Chondrocyte (in vitro differentiated cells): ENCODE measurements at regions not wholly inside any gene's neighbourhood (a gene's known extent, or its start where the extent isn't known, plus 50 kb on each side); places are given as distances from the start of the nearest gene placed in this dataset.

Experiments
- DNase-seq: peaks from one replicate; pipeline ENCODE4 v3.0.0; 2021; ENCODE audit warnings: mixed read lengths, low spot score
- H3K27ac Mint-ChIP-seq: one replicate; pipeline ENCODE4 v1.8.0; 2021; ENCODE audit warnings: mild to moderate bottlenecking, moderate library complexity, mixed read lengths; ENCODE audit not compliant: unreplicated experiment
- H3K27me3 Mint-ChIP-seq: 2 replicates; pipeline ENCODE4 v1.8.0; 2021; ENCODE audit warnings: low read depth, mixed read lengths
- H3K36me3 Mint-ChIP-seq: 2 replicates; pipeline ENCODE4 v1.8.0; 2021; ENCODE audit warnings: low read depth, mixed read lengths
- H3K4me1 Mint-ChIP-seq: 2 replicates; pipeline ENCODE4 v1.8.0; 2021; ENCODE audit warnings: low read depth, mild to moderate bottlenecking, mixed read lengths
- H3K4me3 Mint-ChIP-seq: one replicate; pipeline ENCODE4 v1.8.0; 2021; ENCODE audit warnings: mild to moderate bottlenecking, moderate library complexity, mixed read lengths; ENCODE audit not compliant: unreplicated experiment
- H3K9me3 Mint-ChIP-seq: 2 replicates; pipeline ENCODE4 v1.8.0; 2021; ENCODE audit warnings: low read depth, mixed read lengths
- TF ChIP-seq, protein P1 (sequence below): fragments of 200-600 bp; sonication (generic); IDR thresholded peaks from 2 replicates; pipeline ENCODE4 v1.5.0; 2021; ENCODE audit warnings: antibody characterized with exemption, mild to moderate bottlenecking, moderate library complexity

DNA sequence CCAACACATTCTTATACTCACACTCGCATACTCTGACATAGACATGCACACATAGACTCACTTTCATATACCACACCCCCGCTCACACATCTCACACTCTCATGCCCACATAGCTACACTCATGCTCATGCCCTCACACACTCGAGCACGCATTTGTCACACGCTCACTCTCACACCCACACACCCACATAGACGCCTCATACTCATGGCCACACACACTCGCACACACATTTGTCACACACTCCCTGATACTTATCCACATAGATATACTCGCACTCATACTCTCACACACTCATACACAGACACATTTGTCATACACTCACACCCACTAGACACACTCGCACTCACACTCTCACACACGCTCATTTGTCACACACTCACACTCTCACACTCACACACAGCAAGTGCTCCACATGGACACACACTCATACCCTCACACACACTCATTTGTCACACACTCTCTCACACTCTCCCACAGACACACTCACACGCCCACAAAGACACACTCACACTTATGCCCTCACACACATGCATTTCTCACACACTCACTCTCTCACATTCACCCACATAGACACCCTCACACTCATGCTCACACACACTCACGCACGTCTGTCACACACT, 50.9 kb downstream of the TNP1 start:
- H3K4me3 Mint-ChIP-seq = no peak overlapping the region
- H3K36me3 Mint-ChIP-seq = no peaks in the 10 kb centered on the region
- TF ChIP-seq, protein P1, sequence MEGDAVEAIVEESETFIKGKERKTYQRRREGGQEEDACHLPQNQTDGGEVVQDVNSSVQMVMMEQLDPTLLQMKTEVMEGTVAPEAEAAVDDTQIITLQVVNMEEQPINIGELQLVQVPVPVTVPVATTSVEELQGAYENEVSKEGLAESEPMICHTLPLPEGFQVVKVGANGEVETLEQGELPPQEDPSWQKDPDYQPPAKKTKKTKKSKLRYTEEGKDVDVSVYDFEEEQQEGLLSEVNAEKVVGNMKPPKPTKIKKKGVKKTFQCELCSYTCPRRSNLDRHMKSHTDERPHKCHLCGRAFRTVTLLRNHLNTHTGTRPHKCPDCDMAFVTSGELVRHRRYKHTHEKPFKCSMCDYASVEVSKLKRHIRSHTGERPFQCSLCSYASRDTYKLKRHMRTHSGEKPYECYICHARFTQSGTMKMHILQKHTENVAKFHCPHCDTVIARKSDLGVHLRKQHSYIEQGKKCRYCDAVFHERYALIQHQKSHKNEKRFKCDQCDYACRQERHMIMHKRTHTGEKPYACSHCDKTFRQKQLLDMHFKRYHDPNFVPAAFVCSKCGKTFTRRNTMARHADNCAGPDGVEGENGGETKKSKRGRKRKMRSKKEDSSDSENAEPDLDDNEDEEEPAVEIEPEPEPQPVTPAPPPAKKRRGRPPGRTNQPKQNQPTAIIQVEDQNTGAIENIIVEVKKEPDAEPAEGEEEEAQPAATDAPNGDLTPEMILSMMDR = no peak
- no peaks in the 10 kb centered on the region for H3K9me3 Mint-ChIP-seq
- H3K27ac Mint-ChIP-seq = no peak overlapping the region
- H3K4me1 Mint-ChIP-seq = no peaks in the 10 kb centered on the region
- no peaks in the 10 kb centered on the region for H3K27me3 Mint-ChIP-seq
- DNase-seq = no peak

DNA sequence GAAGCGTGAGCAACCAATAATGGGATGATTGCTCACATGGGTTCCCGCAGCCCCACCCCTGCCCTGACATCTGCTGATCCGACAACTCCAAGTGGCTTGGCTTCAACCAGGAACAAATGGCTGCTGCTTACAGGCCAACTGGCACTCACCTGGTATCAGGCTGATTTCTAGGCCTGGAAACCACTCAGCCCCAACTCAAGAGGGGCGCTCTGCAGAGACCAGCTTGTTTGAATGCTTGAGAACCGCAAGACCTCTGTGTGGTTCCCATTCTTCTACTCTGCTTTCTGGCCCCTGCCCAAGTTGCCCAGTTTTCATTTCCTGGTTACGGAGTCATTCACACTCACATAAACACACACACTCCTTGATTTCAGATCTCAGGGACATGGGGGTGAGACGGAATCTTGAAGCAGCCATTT, 52.0 kb downstream of the TNP1 start:
- Mint-ChIP-seq H3K4me3 (no peak overlapping the region), H3K36me3 (no peaks in the 10 kb centered on the region), H3K27me3 (no peaks in the 10 kb centered on the region), H3K4me1 (no peaks in the 10 kb centered on the region), H3K9me3 (no peaks in the 10 kb centered on the region), H3K27ac (no peak overlapping the region)
- TF ChIP-seq, protein P1 = no peak
- DNase-seq = no peak

DNA sequence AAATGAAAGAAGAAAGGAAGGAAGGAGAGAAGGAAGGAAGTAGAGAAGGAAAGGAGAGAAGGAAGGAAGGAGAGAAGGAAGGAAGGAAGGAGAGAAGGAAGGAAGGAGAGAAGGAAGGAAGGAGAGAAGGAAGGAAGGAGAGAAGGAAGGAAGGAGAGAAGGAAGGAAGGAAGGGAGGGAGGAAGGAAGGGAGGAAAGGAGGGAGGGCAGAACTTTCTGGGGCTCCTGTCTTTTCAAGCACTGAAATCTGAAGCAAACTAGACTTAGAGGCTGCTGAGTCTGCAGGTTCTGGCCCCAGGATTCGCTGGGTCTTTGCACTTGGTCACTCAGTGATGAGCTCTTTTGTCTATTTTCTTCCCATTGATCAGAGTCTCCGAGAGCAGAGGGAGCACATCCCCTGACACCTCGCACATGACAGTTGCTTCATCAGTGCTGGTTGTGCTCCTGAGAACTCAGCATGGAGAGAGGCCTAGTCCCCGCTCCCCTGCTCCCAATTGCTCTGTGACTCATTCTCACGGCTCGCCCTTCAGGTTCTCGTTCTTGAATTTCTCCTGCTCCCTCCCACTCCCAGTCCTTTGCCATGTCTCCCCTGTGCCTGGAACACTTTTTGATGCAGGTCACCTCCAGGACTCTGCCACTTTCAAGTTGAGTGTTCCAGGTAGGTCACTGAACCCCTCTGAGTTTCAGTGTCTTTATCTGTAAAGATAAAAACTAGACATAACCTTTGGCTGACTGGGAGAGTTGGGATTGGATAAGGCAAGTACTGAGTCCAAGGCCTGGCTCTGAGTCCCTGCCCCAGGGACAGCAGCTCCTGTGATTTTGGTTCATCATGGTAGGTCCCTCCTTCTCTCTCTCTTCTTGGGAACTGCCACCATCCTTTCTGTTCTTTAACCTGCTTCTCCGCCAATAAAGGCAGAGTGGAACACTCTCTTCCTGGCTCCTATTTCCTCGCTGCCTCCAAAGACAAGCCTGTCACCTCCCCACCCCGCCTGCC, 55.2 kb downstream of the TNP1 start:
- Mint-ChIP-seq H3K27ac (no peak overlapping the region), H3K4me3 (no peak overlapping the region), H3K9me3 (no peaks in the 10 kb centered on the region), H3K36me3 (no peaks in the 10 kb centered on the region), H3K27me3 (no peaks in the 10 kb centered on the region), H3K4me1 (peaks cover 13% of the 10 kb centered on the region)
- TF ChIP-seq, protein P1 = no peak
- DNase-seq = no peak

DNA sequence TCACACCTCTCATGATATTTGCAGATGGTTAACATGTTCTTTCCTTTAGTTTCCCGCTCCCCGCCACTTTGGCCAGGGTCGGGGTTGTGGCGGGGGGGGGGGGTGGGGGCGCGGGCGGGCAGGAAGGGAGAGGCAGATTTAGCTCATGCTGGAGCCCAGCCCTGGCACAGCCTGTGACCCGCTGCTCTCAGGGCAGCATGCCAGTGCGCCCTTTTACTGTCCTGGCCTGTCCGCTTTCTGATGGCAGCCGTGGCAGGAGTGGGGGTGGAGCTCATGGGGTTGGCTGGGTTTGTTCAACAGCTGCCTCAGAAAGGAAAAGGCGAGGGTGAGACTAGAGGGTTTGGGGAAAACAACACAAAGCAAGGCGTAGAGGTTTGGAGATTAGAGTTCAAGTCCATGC, 56.1 kb downstream of the TNP1 start:
- Mint-ChIP-seq H3K27ac (no peak overlapping the region), H3K4me3 (no peak overlapping the region), H3K9me3 (no peaks in the 10 kb centered on the region), H3K27me3 (no peaks in the 10 kb centered on the region), H3K36me3 (no peaks in the 10 kb centered on the region), H3K4me1 (peaks cover 17% of the 10 kb centered on the region)
- DNase-seq = no peak
- TF ChIP-seq, protein P1 = no peak

DNA sequence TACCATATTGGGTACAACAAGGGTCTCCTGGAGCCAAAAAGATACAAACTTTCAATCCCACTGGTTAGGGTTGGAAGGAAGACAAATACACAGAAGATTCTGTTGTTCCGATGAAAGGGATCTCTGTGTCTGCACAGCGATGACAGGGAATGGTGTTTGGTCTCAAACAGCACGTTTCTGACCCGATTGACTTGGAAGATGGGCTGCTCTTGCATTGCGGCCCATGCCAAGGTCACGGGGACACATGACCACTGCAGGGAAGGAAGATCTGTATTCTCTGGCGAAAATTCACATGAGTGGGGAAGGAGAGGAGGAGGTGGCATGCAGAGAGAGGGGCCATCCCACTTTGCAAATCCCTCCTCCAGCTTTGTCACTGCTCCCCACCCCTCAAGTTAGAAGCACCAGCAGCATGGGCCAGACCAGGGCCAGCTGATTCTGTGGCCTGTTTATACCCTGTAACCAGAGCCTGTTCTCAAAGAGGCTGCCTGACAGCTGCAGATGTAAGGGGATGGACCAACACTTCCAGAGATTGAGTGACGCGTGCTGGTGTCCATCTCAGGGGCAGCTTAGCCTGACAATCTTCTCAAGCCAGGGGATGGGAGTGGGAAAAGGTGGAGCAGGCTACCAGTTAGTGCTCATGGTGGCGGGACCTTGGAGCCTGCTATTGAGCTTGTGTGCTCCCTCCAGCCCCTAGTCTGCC, 57.2 kb downstream of the TNP1 start:
- H3K9me3 Mint-ChIP-seq = peaks cover 2% of the 10 kb centered on the region
- DNase-seq = no peak
- no peak overlapping the region for H3K27ac Mint-ChIP-seq
- H3K27me3 Mint-ChIP-seq = no peaks in the 10 kb centered on the region
- TF ChIP-seq, protein P1 = no peak
- H3K36me3 Mint-ChIP-seq = no peaks in the 10 kb centered on the region
- H3K4me1 Mint-ChIP-seq = peaks cover 17% of the 10 kb centered on the region
- H3K4me3 Mint-ChIP-seq = no peak overlapping the region
